Transverse colon (tissue), 4 donors: ENCODE measurements at regions not wholly inside any gene's neighbourhood (a gene's known extent, or its start where the extent isn't known, plus 50 kb on each side); places are given as distances from the start of the nearest gene placed in this dataset.

Source experiments
- DNase-seq: peaks from one replicate; pipeline ENCODE4 v3.0.0-alpha.2; 2019
- H3K27ac ChIP-seq, 4 donors: fragments of 200-600 bp; sonication (generic); 2 replicates each; pipeline ENCODE4 v1.5.1; 2016 to 2018; ENCODE audit warnings: inconsistent platforms in 4 of 4
- H3K27me3 ChIP-seq: fragments of 200-600 bp; sonication (generic); 2 replicates; pipeline ENCODE4 v1.5.1; 2017; ENCODE audit warnings: inconsistent platforms
- H3K36me3 ChIP-seq, 4 donors: fragments of 200-600 bp; sonication (generic); 2 replicates each; pipeline ENCODE4 v1.5.1; 2017 to 2019; ENCODE audit warnings: inconsistent platforms in 4 of 4
- H3K4me1 ChIP-seq, 4 donors: fragments of 200-600 bp; sonication (generic); 2 replicates each; pipeline ENCODE4 v1.5.1; 2017 to 2020; ENCODE audit warnings: inconsistent platforms in 4 of 4
- H3K4me3 ChIP-seq, 4 donors: fragments of 200-600 bp; sonication (generic); 1 replicate in 1 of 4; 2 replicates in 3 of 4; pipeline versions ENCODE4 v1.5.1 to v1.6.1; 2017 to 2019; ENCODE audit warnings: inconsistent platforms in 4 of 4
- H3K9me3 ChIP-seq, 2 donors: fragments of 200-600 bp; sonication (generic); 2 replicates each; pipeline ENCODE4 v1.5.1; 2017 to 2019; ENCODE audit warnings: inconsistent platforms in 2 of 2
- CTCF ChIP-seq, 5 experiments: fragments of 200-600 bp in 3 of 5; fragments of 450-650 bp in 2 of 5; sonication (generic) in 3 of 5; IDR thresholded peaks; 1 replicate in 2 of 5; 2 replicates in 3 of 5; pipeline ENCODE4 v1.5.1; 2016 to 2017; ENCODE audit warnings: antibody characterized with exemption in 5 of 5, inconsistent platforms in 3 of 5, mild to moderate bottlenecking in 2 of 5, moderate library complexity in 1 of 5
- EP300 ChIP-seq: sonication (generic); formaldehyde crosslinking; IDR thresholded peaks from one replicate; pipeline ENCODE4 v1.6.1; 2017; ENCODE audit warnings: antibody characterized with exemption, low read depth
- POLR2A ChIP-seq: fragments of 450-650 bp; IDR thresholded peaks from one replicate; pipeline ENCODE4 v1.6.1; 2016; ENCODE audit warnings: antibody characterized with exemption, mild to moderate bottlenecking, moderate library complexity
- POLR2AphosphoS5 ChIP-seq, 3 donors: sonication (generic); formaldehyde crosslinking; IDR thresholded peaks; one replicate each; pipeline ENCODE4 v1.6.1; 2016; ENCODE audit warnings: antibody characterized with exemption in 3 of 3
- WGBS, 2 donors: methylation state at CpG; one replicate each; pipeline ENCODE4 v1.1.5; 2018; ENCODE audit warnings: low coverage in 1 of 2; 5-methylcytosine and 5-hydroxymethylcytosine counted together
- in situ Hi-C, 4 donors: fragments of 200-750 bp; cut with MboI; loops; one replicate each; pipeline versions ENCODE4 v1.15.0 to v1.15.1; 2017; ENCODE audit warnings: low sequenced_read_pairs in 3 of 4, low pct_ligation_motif_present in 1 of 4, low pct_unique_long_range_greater_than_20kb in 1 of 4
- intact Hi-C: fragments of 100-400 bp; cut with DNase I; formaldehyde crosslinking; loops from one replicate; pipeline ENCODE4 v1.15.1; 2023; ENCODE audit warnings: low total_unique reads

GRCh38 chr10:131681656-131682055 is 219.2 kb upstream of the PPP2R2D start:
- no peak overlapping the region for H3K27ac ChIP-seq
- in situ Hi-C loops, result no loop called here
- no peaks in the 10 kb centered on the region for H3K4me1 ChIP-seq
- H3K27me3 ChIP-seq, result no peaks in the 10 kb centered on the region
- WGBS, 2 donors, result 84% methylated on average over 12 of the region's 12 CpGs; no CpG with 5 or more reads in 1 of the 2 donors
- no peaks in the 10 kb centered on the region for H3K36me3 ChIP-seq
- TF ChIP-seq POLR2AphosphoS5 (IDR thresholded peaks at IDR 0.05) (no peak), CTCF (IDR thresholded peaks at IDR 0.05) (no peak), EP300 (no peak), POLR2A (no peak)
- H3K9me3 ChIP-seq, result no peaks in the 10 kb centered on the region
- H3K4me3 ChIP-seq, result no peak overlapping the region
- DNase-seq, result no peak
- intact Hi-C loops, result no loop called here

GRCh38 chr10:131682271-131682962 is 218.4 kb upstream of the PPP2R2D start:
- no peaks in the 10 kb centered on the region for H3K27me3 ChIP-seq
- in situ Hi-C loops (no loop called here), intact Hi-C loops (no loop called here)
- no peak overlapping the region for H3K4me3 ChIP-seq
- DNase-seq, result no peak
- no peaks in the 10 kb centered on the region for H3K4me1 ChIP-seq
- H3K36me3 ChIP-seq, result no peaks in the 10 kb centered on the region
- WGBS, 2 donors, result 81 to 87% methylated on average over 8 to 20 of the region's 20 CpGs
- TF ChIP-seq EP300, result no peak
- TF ChIP-seq POLR2A, result no peak
- TF ChIP-seq CTCF (IDR thresholded peaks at IDR 0.05), result no peak
- no peak for TF ChIP-seq POLR2AphosphoS5 (IDR thresholded peaks at IDR 0.05)
- no peak overlapping the region for H3K27ac ChIP-seq
- no peaks in the 10 kb centered on the region for H3K9me3 ChIP-seq

- H3K36me3 ChIP-seq, result no peaks in the 10 kb centered on the region
- H3K4me3 ChIP-seq, result no peak overlapping the region
These were observed 217.4 kb upstream of the PPP2R2D start for GRCh38 chr10:131683281-131683861.

GRCh38 chr10:131683941-131684340 is 216.9 kb upstream of the PPP2R2D start:
- DNase-seq, result no peak
- TF ChIP-seq CTCF (IDR thresholded peaks at IDR 0.05) (no peak), POLR2A (no peak), POLR2AphosphoS5 (IDR thresholded peaks at IDR 0.05) (no peak), EP300 (no peak)
- H3K27ac ChIP-seq, result no peak overlapping the region

More at GRCh38 chr10:131683281-131683861, 217.4 kb upstream of the PPP2R2D start:
- H3K27me3 ChIP-seq, result no peaks in the 10 kb centered on the region
- TF ChIP-seq EP300 (no peak), POLR2A (no peak), POLR2AphosphoS5 (IDR thresholded peaks at IDR 0.05) (no peak), CTCF (IDR thresholded peaks at IDR 0.05) (no peak)
- H3K27ac ChIP-seq, result no peak overlapping the region
- in situ Hi-C loops (no loop called here), intact Hi-C loops (no loop called here)
- no peak for DNase-seq
- no peaks in the 10 kb centered on the region for H3K4me1 ChIP-seq
- no peaks in the 10 kb centered on the region for H3K9me3 ChIP-seq
- 85% methylated on average over 20 of the region's 21 CpGs; no CpG with 5 or more reads in 1 of the 2 donors for WGBS, 2 donors

More at GRCh38 chr10:131683941-131684340, 216.9 kb upstream of the PPP2R2D start:
- H3K9me3 ChIP-seq, result no peaks in the 10 kb centered on the region
- intact Hi-C loops, result no loop called here
- H3K27me3 ChIP-seq, result no peaks in the 10 kb centered on the region
- WGBS, 2 donors, result 88 to 100% methylated on average over 2 to 12 of the region's 12 CpGs
- no peak overlapping the region for H3K4me3 ChIP-seq
- in situ Hi-C loops, result no loop called here
- H3K4me1 ChIP-seq, result no peaks in the 10 kb centered on the region
- no peaks in the 10 kb centered on the region for H3K36me3 ChIP-seq
